ENCODE measurements at regions not wholly inside any gene's neighbourhood (a gene's known extent, or its start where the extent isn't known, plus 50 kb on each side); places are given as distances from the start of the nearest gene placed in this dataset.

GRCh38 chr7:91323626-91324158 lies 59.5 kb downstream of the FZD1 start:
- DNase-seq: no peak

GRCh38 chr7:91324663-91325062 lies 60.4 kb downstream of the FZD1 start:
- no peak for DNase-seq

- no peak for DNase-seq
Observed at GRCh38 chr7:91325726-91326125, 61.5 kb downstream of the FZD1 start.

- no peak for DNase-seq
Observed at GRCh38 chr7:91326516-91327199, 62.4 kb downstream of the FZD1 start.

- DNase-seq: no peak
Observed at GRCh38 chr7:91327346-91327745, 63.1 kb downstream of the FZD1 start.

GRCh38 chr7:91329571-91329970 lies 65.3 kb downstream of the FZD1 start:
- DNase-seq: no peak

GRCh38 chr7:91330191-91330808 lies 66.1 kb downstream of the FZD1 start:
- DNase-seq: no peak

- DNase-seq: no peak
Observed at GRCh38 chr7:91330866-91331265, 66.6 kb downstream of the FZD1 start.

GRCh38 chr7:91336106-91336505 lies 71.9 kb downstream of the FZD1 start:
- DNase-seq: no peak

GRCh38 chr7:91338226-91339020 lies 74.2 kb downstream of the FZD1 start:
- DNase-seq: no peak

GRCh38 chr7:91342346-91342745 lies 78.1 kb downstream of the FZD1 start:
- DNase-seq: no peak

- no peak for DNase-seq
Observed at GRCh38 chr7:91343420-91343960, 79.3 kb downstream of the FZD1 start.

- DNase-seq: no peak
Observed at GRCh38 chr7:91343996-91344629, 79.9 kb downstream of the FZD1 start.

- no peak for DNase-seq
Observed at GRCh38 chr7:91344911-91345310, 80.7 kb downstream of the FZD1 start.

GRCh38 chr7:91345449-91345848 lies 81.2 kb downstream of the FZD1 start:
- no peak for DNase-seq

- DNase-seq: no peak
Observed at GRCh38 chr7:91346426-91346825, 82.2 kb downstream of the FZD1 start.

GRCh38 chr7:91347290-91347689 lies 83.1 kb downstream of the FZD1 start:
- DNase-seq: no peak

GRCh38 chr7:91348711-91349110 lies 84.5 kb downstream of the FZD1 start:
- peak; percentile 68 for DNase-seq

GRCh38 chr7:91351374-91351773 lies 87.1 kb downstream of the FZD1 start:
- no peak for DNase-seq

GRCh38 chr7:91352091-91352490 lies 87.9 kb downstream of the FZD1 start:
- no peak for DNase-seq

GRCh38 chr7:91353848-91354247 lies 89.6 kb downstream of the FZD1 start:
- no peak for DNase-seq

GRCh38 chr7:91355695-91356435 lies 91.6 kb downstream of the FZD1 start:
- no peak for DNase-seq

Measured in islet precursor cell (in vitro differentiated cells).